Endothelial cell of umbilical vein (primary cell): ENCODE measurements at regions not wholly inside any gene's neighbourhood (a gene's known extent, or its start where the extent isn't known, plus 50 kb on each side); places are given as distances from the start of the nearest gene placed in this dataset.

Experiments used
- BruUV-seq: library from RNA; stranded (reverse); fragments of 400-500 nt; replicated peaks from 2 replicates; lab custom pipeline; 2021; lab: Mats Ljungman, UMichigan
- CTCF ChIA-PET: fragments of 300-600, 350-600 bp; sonication (Branson Sonifier 250); formaldehyde crosslinking; loops from one replicate; lab custom pipeline; 2021; ENCODE audit warnings: antibody characterized with exemption, inconsistent platforms; lab: Charles Lee
- POLR2A ChIA-PET: fragments of 300-600, 350-600 bp; sonication (Branson Sonifier 250); formaldehyde crosslinking; loops from one replicate; lab custom pipeline; 2021; ENCODE audit warnings: antibody characterized with exemption, inconsistent platforms; lab: Charles Lee
- DNase-seq: peaks from one replicate; pipeline ENCODE4 v3.0.0-alpha.2; 2011; ENCODE audit warnings: low read depth, low spot score
- FAIRE-seq: peaks from 2 replicates; lab custom pipeline; 2011; peaks lifted over from hg19 to GRCh38; lab: Jason Lieb, UNC
- H2AFZ ChIP-seq: 2 replicates; pipeline ENCODE4 v1.6.0; 2012; ENCODE audit warnings: low read depth, low read length, control low read depth, inconsistent platforms
- H3K27ac ChIP-seq: 2 replicates; pipeline ENCODE4 v1.5.1; 2011; ENCODE audit warnings: low read depth, mild to moderate bottlenecking, control low read depth, low read length, moderate library complexity; ENCODE audit not compliant: insufficient read depth
- H3K27me3 ChIP-seq, 2 experiments: 2 replicates each; pipeline versions ENCODE4 v1.6.0 to v1.6.1; 2011; ENCODE audit warnings: low read length in 2 of 2, mixed read lengths in 1 of 2; ENCODE audit not compliant: control insufficient read depth in 2 of 2, insufficient read depth in 2 of 2
- H3K36me3 ChIP-seq, 2 experiments: 2 replicates in 1 of 2; 3 replicates in 1 of 2; pipeline ENCODE4 v1.5.1; 2011; ENCODE audit warnings: low read length in 2 of 2, mild to moderate bottlenecking in 1 of 2, moderate library complexity in 1 of 2; ENCODE audit not compliant: control insufficient read depth in 2 of 2, insufficient read depth in 2 of 2; ENCODE audit errors: extremely low read depth in 1 of 2
- H3K4me1 ChIP-seq: 3 replicates; pipeline ENCODE4 v1.5.1; 2011; ENCODE audit warnings: mild to moderate bottlenecking, low read length; ENCODE audit not compliant: control insufficient read depth, insufficient read depth; ENCODE audit errors: extremely low read depth
- H3K4me2 ChIP-seq: 2 replicates; pipeline ENCODE4 v1.6.1; 2011; ENCODE audit warnings: low read length, control low read depth, mixed read lengths; ENCODE audit not compliant: insufficient read depth
- H3K4me3 ChIP-seq, 3 experiments: fragments of 200-600 bp in 1 of 3; sonication (generic), shearing (Covaris generic) in 1 of 3; replicated peaks in 1 of 3; 2 replicates each; pipeline ENCODE4 v1.5.1; 2011 to 2016; ENCODE audit warnings: control low read depth in 3 of 3, low read length in 3 of 3, mild to moderate bottlenecking in 2 of 3, inconsistent platforms in 1 of 3, low read depth in 1 of 3, moderate library complexity in 1 of 3; ENCODE audit not compliant: insufficient read depth in 1 of 3
- H3K79me2 ChIP-seq: 2 replicates; pipeline ENCODE4 v1.6.0; 2012; ENCODE audit warnings: low read length, inconsistent platforms; ENCODE audit not compliant: control insufficient read depth, insufficient read depth
- H3K9ac ChIP-seq: replicated peaks from 2 replicates; pipeline ENCODE3; 2011; ENCODE audit warnings: low read length, control low read depth; ENCODE audit not compliant: insufficient read depth; ENCODE audit errors: extremely low read depth
- H3K9me1 ChIP-seq: replicated peaks from 3 replicates; pipeline ENCODE4 v1.6.0; 2011; ENCODE audit warnings: mild to moderate bottlenecking, low read length; ENCODE audit not compliant: control insufficient read depth, insufficient read depth; ENCODE audit errors: extremely low read depth
- H3K9me3 ChIP-seq: replicated peaks from 2 replicates; pipeline ENCODE4 v1.5.1; 2012; ENCODE audit warnings: low read length, inconsistent platforms; ENCODE audit not compliant: control insufficient read depth, insufficient read depth
- H4K20me1 ChIP-seq: replicated peaks from 2 replicates; pipeline ENCODE3; 2011; ENCODE audit warnings: mild to moderate bottlenecking, low read length; ENCODE audit not compliant: control insufficient read depth, insufficient read depth; ENCODE audit errors: extremely low read depth
- CTCF ChIP-seq, 2 donors: IDR thresholded peaks; 1 replicate in 1 of 2; 2 replicates in 1 of 2; pipeline ENCODE4 v1.5.1; 2011; ENCODE audit warnings: low read length in 2 of 2, mild to moderate bottlenecking in 2 of 2, moderate library complexity in 2 of 2, control low read depth in 1 of 2, inconsistent platforms in 1 of 2, low read depth in 1 of 2; ENCODE audit not compliant: insufficient read depth in 1 of 2; ENCODE audit errors: extremely low read depth in 1 of 2
- EZH2 ChIP-seq: IDR thresholded peaks from 2 replicates; pipeline ENCODE4 v1.6.1; 2012; ENCODE audit warnings: borderline replicate concordance, low read depth, mild to moderate bottlenecking, moderate library complexity, low read length, inconsistent platforms; ENCODE audit not compliant: severe bottlenecking
- FOS ChIP-seq: IDR thresholded peaks from 2 replicates; pipeline ENCODE4 v1.6.1; 2011; ENCODE audit warnings: mild to moderate bottlenecking, low read length, moderate library complexity, borderline replicate concordance; ENCODE audit not compliant: insufficient read depth
- GATA2 ChIP-seq: IDR thresholded peaks from 2 replicates; pipeline ENCODE4 v1.7.0; 2011; ENCODE audit warnings: low read depth, mild to moderate bottlenecking, moderate library complexity, mixed read lengths, low read length; ENCODE audit not compliant: insufficient read length, insufficient read depth
- JUN ChIP-seq: IDR thresholded peaks from 2 replicates; pipeline ENCODE4 v1.6.1; 2011; ENCODE audit warnings: borderline replicate concordance, low read depth; ENCODE audit not compliant: insufficient read length, insufficient read depth
- MAX ChIP-seq: IDR thresholded peaks from 2 replicates; pipeline ENCODE4 v1.6.1; 2011; ENCODE audit not compliant: insufficient read depth, insufficient read length
- MYC ChIP-seq: IDR thresholded peaks from one replicate; pipeline ENCODE4 v1.6.1; 2011; ENCODE audit warnings: mild to moderate bottlenecking, low read depth, low read length
- POLR2A ChIP-seq: IDR thresholded peaks from 2 replicates; pipeline ENCODE4 v1.6.1; 2012; ENCODE audit warnings: low read depth, mild to moderate bottlenecking, control low read depth, low read length
- POLR2AphosphoS5 ChIP-seq: IDR thresholded peaks from 2 replicates; pipeline ENCODE4 v1.6.1; 2012; ENCODE audit warnings: low read depth, mild to moderate bottlenecking, control low read depth, low read length, moderate library complexity; ENCODE audit not compliant: insufficient read depth
- dilution Hi-C: fragments of 300-500 bp; cut with MboI; formaldehyde crosslinking; loops from one replicate; pipeline ENCODE4 v1.15.0; 2019; ENCODE audit warnings: low sequenced_read_pairs; ENCODE audit not compliant: extremely low pct_ligation_motif_present
- intact Hi-C: fragments of 100-400 bp; cut with micrococcal nuclease; formaldehyde crosslinking; loops from one replicate; pipeline ENCODE4 v1.10.0; 2022

GRCh38 chr2:147425437-147426029, 419.3 kb upstream of the ACVR2A start:
- no TSS peak for BruUV-seq
- no peak overlapping the region for H3K4me3 ChIP-seq
- ChIA-PET POLR2A (no interaction called here), CTCF (interaction anchor here (1.0 kb wide), 1 partner anchor 498 kb away, joined by 3 read pairs; no protein-coding TSS in a partner anchor)
- dilution Hi-C loops: no loop called here
- H3K79me2 ChIP-seq: no peaks in the 10 kb centered on the region
- H3K9me3 ChIP-seq: no peaks in the 10 kb centered on the region
- intact Hi-C loops: no loop called here
- FAIRE-seq: no peak
- no peaks in the 10 kb centered on the region for H3K27me3 ChIP-seq
- H3K9ac ChIP-seq: no peak overlapping the region
- no peaks in the 10 kb centered on the region for H3K36me3 ChIP-seq
- no peak overlapping the region for H3K27ac ChIP-seq
- H3K4me1 ChIP-seq: no peaks in the 10 kb centered on the region
- H3K4me2 ChIP-seq: no peak overlapping the region
- H2AFZ ChIP-seq: no peak overlapping the region
- no peaks in the 10 kb centered on the region for H4K20me1 ChIP-seq
- TF ChIP-seq JUN (no peak), FOS (no peak), MAX (no peak), CTCF (IDR thresholded peaks at IDR 0.05; ENCODE audit: extremely low read depth in 1 of 2, insufficient read depth in 1 of 2, low read depth in 1 of 2, low read length in 2 of 2) (no peak), MYC (no peak), GATA2 (no peak), EZH2 (no peak), POLR2AphosphoS5 (no peak), POLR2A (no peak)
- H3K9me1 ChIP-seq: no peaks in the 10 kb centered on the region
- no peak for DNase-seq
